Ovary (tissue), 7 donors: ENCODE measurements at regions not wholly inside any gene's neighbourhood (a gene's known extent, or its start where the extent isn't known, plus 50 kb on each side); places are given as distances from the start of the nearest gene placed in this dataset.

Experiments
- DNase-seq, 5 donors: peaks; one replicate each; pipeline ENCODE4 v3.0.0-alpha.2; 2019 to 2020
- H3K27ac ChIP-seq, 2 donors: fragments of 200-600 bp; one replicate each; pipeline versions ENCODE4 v1.5.1 to v1.8.0; 2019 to 2022
- H3K27me3 ChIP-seq: fragments of 200-600 bp; one replicate; pipeline ENCODE4 v1.8.0; 2022
- H3K36me3 ChIP-seq: fragments of 200-600 bp; sonication (generic); one replicate; pipeline ENCODE4 v1.5.1; 2019
- H3K4me1 ChIP-seq: one replicate; pipeline ENCODE4 v1.8.1; 2013; ENCODE audit warnings: mild to moderate bottlenecking, moderate library complexity; ENCODE audit not compliant: insufficient read depth
- H3K4me3 ChIP-seq: fragments of 200-600 bp; sonication (generic); one replicate; pipeline ENCODE4 v1.5.1; 2017
- H3K9me3 ChIP-seq, 2 donors: fragments of 200-600 bp in 1 of 2; sonication (generic) in 1 of 2; one replicate each; pipeline versions ENCODE4 v1.5.1 to v1.8.1; 2013 to 2019; ENCODE audit warnings: mild to moderate bottlenecking in 1 of 2, moderate library complexity in 1 of 2
- CTCF ChIP-seq, 3 donors: fragments of 450-650 bp in 2 of 3; fragments of 200-600 bp in 1 of 3; IDR thresholded peaks; one replicate each; pipeline versions ENCODE4 v1.5.1 to v1.8.0; 2016 to 2022; ENCODE audit warnings: antibody characterized with exemption in 3 of 3, mild to moderate bottlenecking in 1 of 3
- EP300 ChIP-seq: sonication (generic); formaldehyde crosslinking; IDR thresholded peaks from one replicate; pipeline ENCODE4 v1.6.1; 2017; ENCODE audit warnings: antibody characterized with exemption
- POLR2A ChIP-seq: fragments of 450-650 bp; IDR thresholded peaks from one replicate; pipeline ENCODE4 v1.6.1; 2017; ENCODE audit warnings: antibody characterized with exemption, mild to moderate bottlenecking, moderate library complexity
- WGBS, 3 donors: extraction: QIAGEN DNeasy Blood & Tissue Kit in 1 of 3; methylation state at CpG; one replicate each; pipeline versions ENCODE4 v1.1.5 to v1.1.7; 2013 to 2017; 5-methylcytosine and 5-hydroxymethylcytosine counted together
- intact Hi-C, 4 donors: fragments of 100-400 bp; cut with DNase I; formaldehyde crosslinking; loops; one replicate each; pipeline versions ENCODE4 v1.11.0 to v1.15.1; 2022 to 2023
- donor health status: DM: no; HTN: no; CAD: no; lungs with moderate emphysema.
- donor health status: DM: no; HTN: no; CAD: no.
- donor health status: Bipolar disorder and iron deficiency.
- donor health status: DM: no; HTN: no; CAD: no.
- donor health status: DM: yes; HTN: yes; CAD: no.

- no peak overlapping the region for H3K27ac ChIP-seq
- DNase-seq: no peak
- no peaks in the 10 kb centered on the region for H3K9me3 ChIP-seq
- H3K4me1 ChIP-seq: no peaks in the 10 kb centered on the region
- intact Hi-C loops: no loop called here
- WGBS, 3 donors: 6 to 23% (median 11%) methylated on average over 16 of the region's 16 CpGs
- H3K27me3 ChIP-seq: no peaks in the 10 kb centered on the region
- TF ChIP-seq EP300: no peak
- no peak for TF ChIP-seq POLR2A
- no peak for TF ChIP-seq CTCF (IDR thresholded peaks at IDR 0.05)
- H3K4me3 ChIP-seq: no peak overlapping the region
- H3K36me3 ChIP-seq: no peaks in the 10 kb centered on the region
Measured at GRCh38 chr1:11362547-11363021, 89.6 kb downstream of the UBIAD1 start.

GRCh38 chr1:11364170-11364569 lies 91.2 kb downstream of the UBIAD1 start:
- Histone ChIP-seq H3K9me3 (no peaks in the 10 kb centered on the region), H3K27me3 (no peaks in the 10 kb centered on the region), H3K4me3 (no peak overlapping the region), H3K4me1 (no peaks in the 10 kb centered on the region), H3K27ac (no peak overlapping the region), H3K36me3 (no peaks in the 10 kb centered on the region)
- TF ChIP-seq CTCF (IDR thresholded peaks at IDR 0.05) (no peak), EP300 (no peak), POLR2A (no peak)
- intact Hi-C loops: no loop called here
- DNase-seq: no peak
- WGBS, 3 donors: 68 to 70% (median 70%) methylated on average over 7 of the region's 7 CpGs

- DNase-seq: no peak
- Histone ChIP-seq H3K27ac (no peak overlapping the region), H3K27me3 (no peaks in the 10 kb centered on the region), H3K4me1 (no peaks in the 10 kb centered on the region), H3K9me3 (no peaks in the 10 kb centered on the region), H3K4me3 (no peak overlapping the region), H3K36me3 (no peaks in the 10 kb centered on the region)
- 82 to 90% (median 86%) methylated on average over 9 of the region's 9 CpGs for WGBS, 3 donors
- intact Hi-C loops: no loop called here
- TF ChIP-seq CTCF (IDR thresholded peaks at IDR 0.05) (no peak), EP300 (no peak), POLR2A (no peak)
Measured at GRCh38 chr1:11365744-11366387, 92.9 kb downstream of the UBIAD1 start.

- DNase-seq: no peak
- no peak overlapping the region for H3K27ac ChIP-seq
- H3K4me1 ChIP-seq: peaks cover 9% of the 10 kb centered on the region
- no peaks in the 10 kb centered on the region for H3K36me3 ChIP-seq
- intact Hi-C loops: no loop called here
- no peaks in the 10 kb centered on the region for H3K9me3 ChIP-seq
- 61 to 68% (median 66%) methylated on average over 10 of the region's 10 CpGs for WGBS, 3 donors
- no peak overlapping the region for H3K4me3 ChIP-seq
- TF ChIP-seq CTCF (IDR thresholded peaks at IDR 0.05) (no peak), POLR2A (no peak), EP300 (no peak)
- no peaks in the 10 kb centered on the region for H3K27me3 ChIP-seq
Measured at GRCh38 chr1:11373029-11373894, 100.3 kb downstream of the UBIAD1 start.
